ENCODE measurements at regions not wholly inside any gene's neighbourhood (a gene's known extent, or its start where the extent isn't known, plus 50 kb on each side); places are given as distances from the start of the nearest gene placed in this dataset.

DNA sequence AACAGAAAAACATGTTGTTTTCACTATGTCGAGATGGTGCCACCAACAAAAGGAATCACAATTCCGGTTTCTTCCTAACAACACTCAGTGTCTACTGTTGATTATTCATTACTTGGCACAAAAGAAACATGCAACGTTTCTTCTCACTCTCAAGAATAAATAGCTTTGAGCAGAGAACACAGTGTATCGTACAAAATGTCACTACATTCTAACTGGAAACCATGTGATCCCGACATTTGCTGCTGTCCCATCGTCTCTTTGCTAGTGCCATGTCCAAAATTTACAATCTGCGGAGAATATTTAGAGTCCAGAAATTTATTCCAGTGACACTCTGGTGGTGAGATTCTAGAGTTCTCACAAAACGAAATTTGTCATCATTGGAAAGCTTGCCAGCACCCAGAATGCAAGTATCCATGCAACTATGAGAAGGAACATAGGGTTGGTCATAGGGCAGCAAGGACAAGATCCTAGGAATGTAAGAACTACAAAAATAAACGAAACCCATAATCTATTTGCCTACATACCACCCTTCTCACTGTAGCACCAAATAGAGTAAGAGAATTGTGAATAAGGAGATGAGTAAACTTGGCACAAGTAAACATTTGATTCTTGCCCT, 505.1 kb downstream of the LTN1 start:
- Histone ChIP-seq H3K27me3 (no peaks in the 10 kb centered on the region), H3K9me3 (no peaks in the 10 kb centered on the region), H3K4me1 (no peaks in the 10 kb centered on the region), H3K27ac (peak overlapping the region in 2 of 4 donors; percentile 0 to 37), H3K4me3 (no peak overlapping the region), H3K36me3 (no peaks in the 10 kb centered on the region)
- WGBS, 2 donors, result 75 to 87% methylated on average over 9 of the region's 9 CpGs
- TF ChIP-seq POLR2A (IDR thresholded peaks at IDR 0.05), result no peak
- peak; percentile 10 to 57 for TF ChIP-seq POLR2AphosphoS5 (IDR thresholded peaks at IDR 0.05)
- peak in 1 of 6 experiments; percentile 9 for TF ChIP-seq CTCF (IDR thresholded peaks at IDR 0.05)
- peak; percentile 49 to 96 (median 76) for TF ChIP-seq EP300 (IDR thresholded peaks at IDR 0.05)
- no peak for DNase-seq
- ATAC-seq (ENCODE audit: low FRiP score in 2 of 2), result no peak

GRCh38 chr21:28485301-28486022, 507.2 kb downstream of the LTN1 start:
- no peak for TF ChIP-seq POLR2A (IDR thresholded peaks at IDR 0.05)
- TF ChIP-seq EP300 (IDR thresholded peaks at IDR 0.05), result no peak
- TF ChIP-seq CTCF (IDR thresholded peaks at IDR 0.05), result no peak
- TF ChIP-seq POLR2AphosphoS5 (IDR thresholded peaks at IDR 0.05), result no peak
- no peaks in the 10 kb centered on the region for H3K9me3 ChIP-seq
- WGBS, 2 donors, result 86 to 91% methylated on average over 4 of the region's 4 CpGs
- no peaks in the 10 kb centered on the region for H3K4me1 ChIP-seq
- ATAC-seq (ENCODE audit: low FRiP score in 2 of 2), result peak in 1 of 2 donors; percentile 78
- H3K36me3 ChIP-seq, result no peaks in the 10 kb centered on the region
- DNase-seq, result no peak
- H3K4me3 ChIP-seq, result no peak overlapping the region
- H3K27me3 ChIP-seq, result no peaks in the 10 kb centered on the region
- no peak overlapping the region for H3K27ac ChIP-seq

DNA sequence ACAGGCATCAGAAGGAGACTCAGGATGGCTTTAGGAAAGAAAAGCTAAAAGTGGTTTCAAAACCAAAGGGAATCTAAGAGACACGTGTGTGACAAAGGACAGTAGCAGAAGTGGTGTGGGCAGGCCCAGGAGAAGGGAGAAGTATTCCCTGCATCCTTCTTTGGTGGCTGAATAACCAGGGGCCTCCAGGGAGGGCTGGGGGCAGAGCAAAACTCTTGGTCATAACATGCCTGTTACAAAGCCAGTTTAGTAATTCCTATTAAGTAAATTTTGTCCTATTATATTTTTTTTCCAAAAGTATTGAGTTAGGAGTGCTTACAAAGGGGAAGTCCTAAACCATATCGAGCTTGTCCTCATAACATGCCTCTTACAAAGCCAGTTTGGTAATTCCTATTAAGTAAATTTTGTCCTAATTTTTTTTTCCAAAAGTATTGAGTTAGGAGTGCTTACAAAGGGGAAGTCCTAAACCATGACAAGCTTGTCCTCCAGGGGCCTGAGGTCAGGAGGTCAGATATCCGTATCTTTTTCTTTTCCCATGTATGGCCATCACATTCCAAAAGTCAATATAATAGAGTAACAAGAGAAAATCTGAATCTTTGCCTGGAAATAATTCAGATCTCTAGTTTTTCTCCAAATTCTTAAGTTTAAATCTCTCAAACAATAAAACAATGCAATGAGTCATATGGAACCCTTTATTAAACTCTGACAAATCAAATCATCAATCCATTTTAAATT, 509.2 kb downstream of the LTN1 start:
- H3K27ac ChIP-seq, result no peak overlapping the region
- TF ChIP-seq POLR2A (IDR thresholded peaks at IDR 0.05), result no peak
- no peak for TF ChIP-seq EP300 (IDR thresholded peaks at IDR 0.05)
- no peak for TF ChIP-seq POLR2AphosphoS5 (IDR thresholded peaks at IDR 0.05)
- TF ChIP-seq CTCF (IDR thresholded peaks at IDR 0.05), result no peak
- no peak for ATAC-seq (ENCODE audit: low FRiP score in 2 of 2)
- WGBS, 2 donors, result 61 to 70% methylated on average over 3 of the region's 3 CpGs
- H3K27me3 ChIP-seq, result no peaks in the 10 kb centered on the region
- H3K4me1 ChIP-seq, result no peaks in the 10 kb centered on the region
- no peaks in the 10 kb centered on the region for H3K9me3 ChIP-seq
- H3K4me3 ChIP-seq, result no peak overlapping the region
- DNase-seq, result no peak
- no peaks in the 10 kb centered on the region for H3K36me3 ChIP-seq

GRCh38 chr21:28482657-28483056, 510.0 kb downstream of the LTN1 start:
- no peaks in the 10 kb centered on the region for H3K4me1 ChIP-seq
- no peaks in the 10 kb centered on the region for H3K9me3 ChIP-seq
- DNase-seq, result no peak
- no peaks in the 10 kb centered on the region for H3K27me3 ChIP-seq
- no peak overlapping the region for H3K27ac ChIP-seq
- no peaks in the 10 kb centered on the region for H3K36me3 ChIP-seq
- no peak overlapping the region for H3K4me3 ChIP-seq
- ATAC-seq (ENCODE audit: low FRiP score in 2 of 2), result no peak
- WGBS, 2 donors, result 79 to 88% methylated on average over 1 to 4 of the region's 4 CpGs
- TF ChIP-seq EP300 (IDR thresholded peaks at IDR 0.05) (no peak), POLR2AphosphoS5 (IDR thresholded peaks at IDR 0.05) (no peak), POLR2A (IDR thresholded peaks at IDR 0.05) (no peak), CTCF (IDR thresholded peaks at IDR 0.05) (no peak)
